SW480 (cell line): ENCODE measurements at regions not wholly inside any gene's neighbourhood (a gene's known extent, or its start where the extent isn't known, plus 50 kb on each side); places are given as distances from the start of the nearest gene placed in this dataset.

Experiments
- DNase-seq: peaks from one replicate; pipeline ENCODE4 v3.0.0-alpha.2; 2016; ENCODE audit warnings: low spot score

- no peak for DNase-seq
These were observed 571.4 kb upstream of the FAT3 start for GRCh38 chr11:91653079-91653754.

GRCh38 chr11:91650802-91651201 is 573.8 kb upstream of the FAT3 start:
- no peak for DNase-seq

- DNase-seq, result no peak
These were observed 583.5 kb upstream of the FAT3 start for GRCh38 chr11:91641153-91641552.

- DNase-seq, result no peak
These were observed 585.3 kb upstream of the FAT3 start for GRCh38 chr11:91639359-91639758.

GRCh38 chr11:91630916-91631673 is 593.5 kb upstream of the FAT3 start:
- DNase-seq, result no peak

GRCh38 chr11:91625495-91625894 is 599.1 kb upstream of the FAT3 start:
- no peak for DNase-seq

GRCh38 chr11:91624021-91624420 is 600.6 kb upstream of the FAT3 start:
- DNase-seq, result no peak

GRCh38 chr11:91608677-91609076 is 615.9 kb upstream of the FAT3 start:
- DNase-seq, result no peak

GRCh38 chr11:91596111-91596510 is 628.5 kb upstream of the FAT3 start:
- DNase-seq, result no peak

- no peak for DNase-seq
These were observed 633.6 kb upstream of the FAT3 start for GRCh38 chr11:91591021-91591420.

GRCh38 chr11:91587131-91587530 is 637.5 kb upstream of the FAT3 start:
- no peak for DNase-seq

- DNase-seq, result no peak
These were observed 639.4 kb upstream of the FAT3 start for GRCh38 chr11:91585035-91585801.

GRCh38 chr11:91563176-91563575 is 661.4 kb upstream of the FAT3 start:
- DNase-seq, result no peak

- DNase-seq, result no peak
These were observed 664.2 kb upstream of the FAT3 start for GRCh38 chr11:91560434-91560833.

- no peak for DNase-seq
These were observed 686.6 kb upstream of the FAT3 start for GRCh38 chr11:91538065-91538464.

GRCh38 chr11:91536366-91536765 is 688.3 kb upstream of the FAT3 start:
- no peak for DNase-seq

GRCh38 chr11:91528965-91529364 is 695.7 kb upstream of the FAT3 start:
- no peak for DNase-seq

GRCh38 chr11:91527380-91528030 is 697.1 kb upstream of the FAT3 start:
- no peak for DNase-seq

- no peak for DNase-seq
These were observed 710.9 kb upstream of the FAT3 start for GRCh38 chr11:91513734-91514133.

- DNase-seq, result no peak
These were observed 726.8 kb upstream of the FAT3 start for GRCh38 chr11:91497847-91498246.

GRCh38 chr11:91495837-91496236 is 728.8 kb upstream of the FAT3 start:
- DNase-seq, result no peak

- DNase-seq, result no peak
These were observed 734.6 kb upstream of the FAT3 start for GRCh38 chr11:91489989-91490388.
